ENCODE measurements at regions not wholly inside any gene's neighbourhood (a gene's known extent, or its start where the extent isn't known, plus 50 kb on each side); places are given as distances from the start of the nearest gene placed in this dataset.

DNA sequence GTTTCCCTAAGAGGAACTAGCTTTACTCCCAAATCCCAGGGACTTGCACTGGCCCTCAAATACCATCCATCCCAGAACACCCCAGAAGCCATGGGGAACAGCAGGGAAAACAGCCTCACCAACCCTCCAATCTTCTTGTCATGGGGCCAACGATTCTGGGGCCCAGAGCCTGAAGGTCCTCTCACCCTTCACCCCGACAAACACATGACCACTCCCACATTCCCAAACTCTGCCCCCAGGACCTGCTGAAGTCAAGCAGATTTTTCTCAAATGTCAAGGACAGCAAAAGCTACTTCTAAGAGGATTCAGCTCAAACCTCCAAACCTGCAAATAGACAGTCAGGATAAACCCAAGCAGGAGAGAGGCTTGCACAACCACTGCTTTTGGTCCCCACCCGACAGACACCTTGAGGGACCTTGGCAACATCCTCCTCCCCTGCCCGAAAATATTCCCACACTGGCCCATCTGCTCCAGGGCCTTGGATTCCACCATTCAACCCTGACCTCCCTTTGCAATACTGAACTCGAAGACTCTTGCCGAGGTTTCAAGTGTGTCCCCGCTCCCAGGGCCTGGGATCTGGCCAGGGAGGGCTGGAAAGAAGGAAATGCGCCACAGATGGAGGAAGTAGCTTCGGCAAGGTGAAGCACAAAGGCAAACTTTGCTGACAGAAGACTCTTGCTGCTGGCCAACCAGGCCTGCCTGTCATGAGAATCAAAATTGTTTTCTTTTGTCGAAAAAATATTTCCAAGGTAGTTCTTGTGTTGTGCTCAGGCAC is 143.3 kb downstream of the ZFP36L2 start:
- TF ChIP-seq, protein P1, sequence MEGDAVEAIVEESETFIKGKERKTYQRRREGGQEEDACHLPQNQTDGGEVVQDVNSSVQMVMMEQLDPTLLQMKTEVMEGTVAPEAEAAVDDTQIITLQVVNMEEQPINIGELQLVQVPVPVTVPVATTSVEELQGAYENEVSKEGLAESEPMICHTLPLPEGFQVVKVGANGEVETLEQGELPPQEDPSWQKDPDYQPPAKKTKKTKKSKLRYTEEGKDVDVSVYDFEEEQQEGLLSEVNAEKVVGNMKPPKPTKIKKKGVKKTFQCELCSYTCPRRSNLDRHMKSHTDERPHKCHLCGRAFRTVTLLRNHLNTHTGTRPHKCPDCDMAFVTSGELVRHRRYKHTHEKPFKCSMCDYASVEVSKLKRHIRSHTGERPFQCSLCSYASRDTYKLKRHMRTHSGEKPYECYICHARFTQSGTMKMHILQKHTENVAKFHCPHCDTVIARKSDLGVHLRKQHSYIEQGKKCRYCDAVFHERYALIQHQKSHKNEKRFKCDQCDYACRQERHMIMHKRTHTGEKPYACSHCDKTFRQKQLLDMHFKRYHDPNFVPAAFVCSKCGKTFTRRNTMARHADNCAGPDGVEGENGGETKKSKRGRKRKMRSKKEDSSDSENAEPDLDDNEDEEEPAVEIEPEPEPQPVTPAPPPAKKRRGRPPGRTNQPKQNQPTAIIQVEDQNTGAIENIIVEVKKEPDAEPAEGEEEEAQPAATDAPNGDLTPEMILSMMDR (conservative IDR thresholded peaks at IDR 0.05; ENCODE audit: low read length), result no peak
- no peak for TF ChIP-seq EZH2phosphoT487 (IDR thresholded peaks at IDR 0.05; ENCODE audit: borderline replicate concordance, low read depth, low read length)

Measured in OCI-LY7 (cell line).